Activated CD4-positive, CD25-positive, alpha-beta regulatory T cell (primary cell): ENCODE measurements at regions not wholly inside any gene's neighbourhood (a gene's known extent, or its start where the extent isn't known, plus 50 kb on each side); places are given as distances from the start of the nearest gene placed in this dataset.
"Not testable (repeated sequence)": the region's sequence is repeated elsewhere in the genome, so short reads cannot be mapped to it uniquely, and the experiment has no call there.

Experiments used
- DNase-seq, 4 experiments: peaks; one replicate each; lab custom pipeline; 2025; lab: John Stamatoyannopoulos, UW

DNA sequence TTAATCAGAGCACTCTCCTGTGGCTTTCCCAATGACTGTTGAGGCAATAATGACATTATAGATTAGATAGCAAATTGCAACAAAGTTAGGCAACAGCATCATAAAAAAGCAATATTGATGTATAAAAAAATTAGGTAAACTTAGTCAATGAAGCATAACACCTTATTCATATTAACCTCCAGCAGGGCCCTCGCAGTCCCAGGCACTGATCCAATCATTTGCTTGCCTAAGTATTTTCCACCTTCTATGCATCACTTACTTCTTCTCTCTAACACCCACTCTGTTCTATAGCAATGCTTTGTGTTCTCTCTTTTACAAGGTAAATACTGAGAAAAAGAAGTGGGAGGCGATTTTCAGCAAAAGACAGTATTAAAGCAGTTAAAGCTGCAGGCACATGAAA, 833.5 kb upstream of the ADGRL3 start:
- DNase-seq = no peak

DNA sequence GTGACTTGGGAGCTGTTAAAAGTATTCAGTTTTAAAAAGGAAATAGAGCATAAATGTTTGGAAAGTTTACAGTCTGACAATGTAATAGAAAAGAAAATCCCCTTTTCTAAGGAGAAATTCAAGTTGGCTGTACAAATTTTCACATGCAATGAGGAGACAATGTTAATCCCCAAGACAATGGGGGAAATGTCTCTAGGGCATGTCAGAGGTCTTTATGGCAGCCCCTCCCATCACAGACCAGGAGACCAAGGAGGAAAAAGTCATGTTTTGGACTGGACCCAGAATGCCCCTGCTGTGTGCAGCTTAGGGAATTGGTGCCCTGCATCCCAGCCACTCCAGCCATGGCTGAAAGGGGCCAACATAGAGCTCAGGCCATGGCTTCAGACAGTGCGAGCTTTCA, 831.1 kb upstream of the ADGRL3 start:
- DNase-seq = no peak

DNA sequence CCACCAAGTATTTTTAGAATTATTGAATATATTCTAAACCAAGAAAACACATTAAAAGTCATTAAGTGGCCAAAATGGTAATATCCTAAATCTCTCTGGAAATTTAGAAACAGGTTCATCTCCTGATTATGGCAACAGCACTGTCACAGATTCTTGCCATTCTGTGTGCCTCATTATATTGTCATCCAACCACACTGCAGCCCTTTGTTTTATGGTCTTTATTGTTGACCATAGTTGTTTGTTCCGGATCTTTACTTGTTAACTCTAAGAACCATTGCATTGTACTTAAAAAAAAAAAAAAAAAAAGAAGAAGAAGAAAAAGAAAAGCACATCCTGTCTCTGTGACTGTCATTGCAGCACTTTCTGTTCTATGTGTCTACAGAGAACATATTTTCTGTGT, 822.1 kb upstream of the ADGRL3 start:
- DNase-seq = no peak

DNA sequence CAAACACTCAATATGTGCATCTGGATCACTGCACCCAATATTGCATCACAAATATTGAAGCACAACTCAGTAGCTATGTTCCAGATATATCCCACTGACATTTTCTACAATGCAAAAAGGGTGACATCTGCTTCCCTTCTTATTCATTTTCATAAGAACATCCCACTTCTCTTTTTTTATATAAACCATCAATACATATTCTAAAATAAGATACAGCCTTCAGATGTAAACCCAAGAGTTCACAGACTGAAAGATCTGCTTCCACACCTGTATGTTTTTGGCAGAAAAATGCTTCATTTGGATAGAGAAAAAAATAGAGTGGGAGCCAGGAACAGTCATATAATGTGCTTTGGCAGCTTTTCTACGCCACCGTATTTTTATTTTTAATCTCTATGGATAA, 815.6 kb upstream of the ADGRL3 start:
- no peak for DNase-seq

DNA sequence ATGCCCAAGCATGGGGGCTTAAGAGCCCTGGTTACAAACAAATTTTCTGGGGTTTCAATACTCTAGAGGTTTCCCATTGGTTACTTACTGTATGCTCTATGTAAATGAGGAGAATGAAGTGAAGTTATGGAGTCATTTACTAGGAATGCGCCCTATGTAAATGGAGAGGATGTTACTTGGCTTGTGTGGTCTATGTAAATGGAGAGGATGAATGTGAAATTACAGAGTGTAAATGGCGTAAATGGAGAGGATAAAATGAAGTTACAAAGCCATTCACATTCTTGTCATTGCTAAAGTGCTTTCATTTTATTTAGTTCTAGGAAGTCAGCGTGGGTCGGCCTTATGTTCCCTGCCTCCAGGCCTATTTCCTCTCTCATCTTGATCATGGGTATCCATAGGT, 810.5 kb upstream of the ADGRL3 start:
- DNase-seq = no peak

DNA sequence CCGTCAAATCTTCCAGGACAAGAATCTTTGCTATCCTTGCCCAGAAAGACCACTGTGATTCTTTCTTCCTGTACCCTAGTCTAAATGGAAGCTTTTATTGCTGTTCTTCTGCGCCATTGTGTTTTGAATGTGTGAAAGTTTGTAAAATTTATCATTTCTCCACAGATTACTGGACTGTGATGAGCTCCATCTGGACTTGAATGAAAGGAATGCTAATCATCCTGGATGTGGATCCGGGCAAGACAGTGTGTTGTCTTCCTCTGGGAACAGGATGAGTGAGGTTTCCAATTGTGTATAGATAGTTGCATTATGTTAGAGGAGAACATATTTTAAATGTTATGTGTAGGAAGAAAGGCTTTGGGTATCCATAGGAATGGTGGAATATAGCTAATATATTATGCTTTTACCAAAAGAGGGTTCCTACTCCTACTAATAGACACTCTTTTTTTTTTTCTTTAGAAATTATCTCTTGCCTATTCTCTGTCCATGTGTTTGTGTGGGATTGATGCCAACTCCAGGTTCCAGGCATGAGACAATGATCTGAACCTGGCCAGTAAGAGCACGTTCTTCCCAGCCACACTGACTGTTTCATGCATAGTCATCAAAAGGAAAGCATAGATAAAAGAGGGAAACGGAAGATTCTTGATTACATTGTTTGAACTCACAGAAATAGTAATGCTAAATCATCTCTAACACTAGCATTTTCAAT, 803.6 kb upstream of the ADGRL3 start:
- DNase-seq = no peak

DNA sequence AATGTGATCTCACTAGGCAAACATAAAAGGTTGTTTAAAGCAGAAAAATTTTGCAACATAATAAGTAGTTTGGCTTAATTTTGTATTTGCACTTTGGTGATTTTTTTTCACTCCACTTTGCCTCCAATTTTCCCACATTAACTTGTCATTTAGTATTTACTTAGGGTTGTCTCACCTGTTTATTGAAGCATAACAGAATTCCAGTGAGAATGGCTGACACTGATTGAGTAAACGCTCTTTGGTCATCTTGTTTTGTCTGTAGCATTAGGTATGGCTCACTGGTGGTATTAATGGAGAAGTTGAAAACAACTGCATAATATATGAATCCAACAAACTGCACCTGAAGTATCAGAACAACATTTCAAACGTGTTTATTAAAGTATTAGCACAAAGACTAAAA, 799.5 kb upstream of the ADGRL3 start:
- no peak for DNase-seq

DNA sequence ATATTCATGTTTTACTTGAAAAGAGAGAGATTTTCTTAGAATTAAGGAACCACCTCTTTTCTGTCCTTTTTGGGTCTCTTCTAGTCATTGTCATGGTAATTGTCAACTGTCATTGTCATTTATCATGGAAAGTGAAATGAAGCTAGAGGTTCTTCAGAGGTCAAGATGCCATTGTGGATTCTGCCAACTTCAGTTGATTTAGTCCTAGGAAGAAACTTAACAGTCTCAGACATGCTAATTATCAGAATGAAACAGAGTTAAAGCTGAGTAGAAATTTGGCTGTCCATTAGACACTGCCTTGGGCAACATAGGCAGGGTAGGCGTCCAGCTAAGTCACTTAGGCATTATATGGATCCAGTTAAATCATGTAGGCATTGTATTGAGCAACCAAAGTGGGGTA, 796.1 kb upstream of the ADGRL3 start:
- DNase-seq = no peak

DNA sequence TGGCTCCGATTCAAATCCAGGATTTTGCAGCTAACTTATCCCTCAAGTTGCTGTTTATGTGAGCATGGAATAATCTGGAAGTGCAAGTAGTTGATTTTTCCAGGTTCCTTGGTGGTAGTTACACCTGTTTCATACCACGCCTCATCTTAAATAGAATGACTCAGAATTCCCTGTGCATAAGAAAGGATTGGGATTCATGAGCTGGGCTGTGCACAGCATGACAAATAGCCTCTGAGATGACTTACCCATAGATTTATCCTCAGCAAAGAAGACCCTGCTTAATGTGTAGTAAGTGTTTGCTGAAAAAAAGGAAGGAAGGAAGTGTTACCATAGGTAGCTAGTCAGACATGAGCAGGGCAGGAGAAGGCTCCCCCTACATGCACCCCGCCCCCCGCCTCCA, 777.7 kb upstream of the ADGRL3 start:
- no peak for DNase-seq

DNA sequence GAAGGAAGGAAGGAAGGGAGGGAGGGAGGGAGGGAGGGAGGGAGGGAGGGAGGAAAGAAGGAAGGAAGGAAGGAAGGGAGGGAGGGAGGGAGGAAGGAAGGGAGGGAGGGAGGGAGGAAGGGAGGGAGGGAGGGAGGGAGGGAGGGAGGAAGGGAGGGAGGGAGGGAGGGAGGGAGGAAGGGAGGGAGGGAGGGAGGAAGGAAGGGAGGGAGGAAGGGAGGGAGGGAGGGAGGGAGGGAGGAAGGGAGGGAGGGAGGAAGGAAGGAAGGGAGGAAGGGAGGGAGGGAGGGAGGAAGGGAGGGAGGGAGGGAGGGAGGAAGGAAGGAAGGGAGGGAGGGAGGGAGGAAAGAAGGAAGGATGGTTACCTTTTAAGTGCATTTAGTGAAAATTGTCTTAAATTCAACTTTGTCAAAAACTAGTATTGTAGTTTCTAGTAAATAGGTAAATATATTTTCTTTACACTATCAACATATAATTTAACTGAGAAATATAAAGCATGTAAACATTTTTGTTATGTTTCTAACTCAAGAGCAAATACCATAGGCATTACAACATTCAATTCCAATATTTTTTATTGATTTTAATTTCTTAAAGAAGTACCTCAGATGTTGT, 776.4 kb upstream of the ADGRL3 start:
- not testable (repeated sequence) for DNase-seq

DNA sequence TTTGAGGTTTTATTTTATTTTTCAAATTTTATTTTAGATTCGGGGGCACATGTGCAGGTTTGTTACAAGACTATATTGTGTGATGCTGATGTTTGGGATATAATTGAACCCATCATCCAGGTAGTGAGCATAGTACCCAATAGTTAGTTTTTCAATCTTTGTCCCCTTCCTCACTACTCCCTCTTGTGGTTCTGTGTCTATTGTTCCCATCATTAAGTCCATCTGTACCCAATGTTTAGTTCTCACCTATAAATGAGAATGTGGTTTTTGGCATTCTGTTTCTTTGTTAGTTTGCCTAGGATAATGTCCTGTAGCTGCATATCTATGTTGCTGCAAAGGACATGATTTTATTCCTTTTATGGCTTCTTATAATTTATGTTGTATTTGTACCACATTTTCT, 767.2 kb upstream of the ADGRL3 start:
- DNase-seq = no peak

DNA sequence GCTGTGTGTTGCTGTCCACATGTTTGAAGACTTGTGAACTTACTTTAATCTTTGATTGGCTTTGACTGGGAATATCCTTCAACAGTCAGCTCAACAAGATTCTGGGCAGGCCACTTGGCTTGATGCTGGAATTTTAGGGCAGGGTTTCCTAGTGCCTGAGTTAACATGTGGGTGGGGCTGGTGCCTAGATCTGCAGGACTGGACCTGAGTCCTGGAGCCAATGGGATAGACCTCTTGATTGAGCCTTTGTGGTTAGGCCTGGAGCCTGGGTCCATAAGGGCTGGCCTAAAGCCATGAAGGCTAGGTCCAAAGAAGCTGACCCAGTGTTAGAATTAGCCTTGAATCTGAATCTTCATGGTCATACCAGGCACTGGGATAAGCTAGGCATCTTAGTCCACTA, 757.1 kb upstream of the ADGRL3 start:
- DNase-seq = no peak

DNA sequence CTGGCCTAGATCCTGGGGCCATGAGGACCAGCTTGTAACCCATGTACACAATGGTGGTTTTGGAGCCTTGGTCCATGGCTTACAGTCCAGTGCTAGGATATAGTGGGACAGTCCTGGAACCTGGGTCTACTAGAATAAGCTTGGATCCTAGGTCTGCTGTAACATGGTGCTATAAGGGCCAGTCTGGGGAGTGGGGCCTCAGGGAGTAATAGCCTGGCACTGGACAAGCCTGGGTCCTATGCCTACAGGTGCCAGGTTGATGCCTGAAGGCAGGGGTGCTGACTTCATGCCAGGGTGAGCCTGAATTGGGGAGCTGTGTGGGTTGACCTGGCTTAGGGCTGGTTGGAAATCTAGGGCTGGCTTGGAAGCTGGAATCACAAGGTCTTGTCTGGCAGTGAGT, 756.3 kb upstream of the ADGRL3 start:
- DNase-seq = no peak

DNA sequence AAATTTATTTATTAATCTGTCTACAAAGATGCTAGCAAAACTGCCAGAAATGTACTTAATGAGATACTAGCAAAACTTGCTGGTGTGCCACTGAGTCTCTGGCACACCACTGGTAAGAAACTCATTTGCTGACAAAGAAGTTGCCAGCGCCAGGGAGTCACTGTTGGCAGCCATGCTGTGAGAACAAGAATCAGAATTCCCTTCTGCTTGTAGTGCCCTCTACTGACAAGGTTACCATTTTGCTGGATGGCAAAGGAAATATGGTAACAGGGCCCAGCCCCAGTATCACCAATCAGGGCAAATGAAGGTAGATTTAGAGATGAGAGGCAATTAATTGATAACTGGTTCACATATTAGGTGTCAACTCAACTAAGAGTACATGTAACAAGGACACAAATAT, 750.1 kb upstream of the ADGRL3 start:
- no peak for DNase-seq

DNA sequence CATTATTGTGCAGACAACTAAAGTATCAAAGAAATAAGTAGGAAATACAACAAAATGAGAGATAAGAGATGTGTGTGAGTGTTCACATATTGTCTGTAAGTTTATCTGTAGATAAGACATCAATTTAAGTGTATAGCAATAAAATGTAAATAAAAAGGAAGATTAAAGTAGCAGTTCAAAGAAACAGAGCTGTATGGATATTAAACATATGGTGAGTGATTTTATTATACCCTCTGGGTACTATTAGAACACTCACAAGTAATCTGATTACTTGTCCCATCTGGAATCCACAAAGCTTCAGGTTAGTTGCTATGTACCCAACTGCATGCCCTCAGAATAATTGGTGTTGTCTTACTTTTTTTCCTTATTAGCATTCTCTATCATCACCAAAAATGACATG, 747.9 kb upstream of the ADGRL3 start:
- DNase-seq = no peak

DNA sequence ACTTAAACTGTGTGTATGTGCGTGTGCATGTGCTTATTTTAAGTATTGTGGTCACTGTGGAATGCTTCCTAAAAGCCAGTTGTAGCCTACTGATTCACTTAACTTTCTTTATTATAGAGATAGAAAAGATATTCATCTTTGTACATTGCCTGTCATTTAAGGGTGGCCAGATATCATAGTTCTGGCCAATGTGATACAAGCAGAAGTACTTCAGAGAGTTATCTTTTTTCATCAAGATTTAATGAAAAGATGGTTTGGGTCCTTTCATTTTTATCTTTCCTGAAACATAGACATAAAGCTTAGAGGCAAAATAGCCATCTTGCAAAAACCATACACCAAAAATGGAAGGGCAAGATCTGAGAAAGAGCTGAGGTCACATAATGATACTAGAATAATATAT, 744.7 kb upstream of the ADGRL3 start:
- DNase-seq = no peak

DNA sequence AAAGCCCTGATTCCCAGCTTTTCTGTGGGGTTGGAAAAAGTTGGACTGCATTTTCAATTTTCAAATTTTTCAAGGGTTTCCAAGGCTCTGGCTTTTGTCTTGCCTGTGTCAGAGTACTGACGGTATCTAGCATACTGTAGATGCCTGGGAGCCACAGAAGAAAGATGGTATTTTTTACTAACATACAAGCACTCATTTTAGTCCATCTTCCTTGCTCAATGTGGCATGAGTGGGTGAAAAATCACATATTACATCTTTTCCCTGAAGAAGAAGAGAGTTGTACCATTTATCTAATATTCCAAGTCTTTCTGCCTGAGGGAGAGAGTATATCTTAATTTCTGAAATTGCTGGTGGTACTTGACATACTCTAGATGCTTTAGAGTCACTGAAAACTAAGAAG, 738.6 kb upstream of the ADGRL3 start:
- DNase-seq = no peak

DNA sequence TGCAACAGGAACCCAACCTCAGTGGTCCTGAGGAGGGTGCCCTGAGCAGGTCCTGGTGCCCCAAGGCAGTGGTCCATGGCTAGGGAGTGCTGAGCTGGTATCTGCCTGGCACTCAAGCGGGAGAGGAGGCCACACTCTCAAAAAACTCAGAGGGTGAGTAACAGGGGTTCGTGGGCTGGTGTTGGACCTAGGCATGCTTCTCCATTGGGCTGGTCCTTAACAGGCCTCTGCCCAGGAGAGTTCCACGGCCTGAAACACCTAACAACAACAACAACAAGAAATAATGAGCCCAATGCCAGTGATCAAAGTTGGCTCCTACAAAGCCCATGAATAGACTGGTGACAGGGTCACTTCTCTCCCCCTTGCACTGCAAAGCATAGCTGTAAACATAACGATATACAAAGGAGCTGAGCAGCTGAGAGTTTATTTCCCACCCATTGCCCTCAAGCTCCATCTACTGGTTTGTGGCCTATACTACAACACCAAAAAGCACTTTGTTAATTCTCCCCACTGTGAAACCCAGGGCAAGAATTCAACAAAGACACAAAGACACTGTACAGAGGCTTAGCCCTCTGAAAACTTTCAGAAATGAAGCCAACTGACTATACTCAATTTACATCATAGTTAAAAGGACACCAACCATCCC, 736.1 kb upstream of the ADGRL3 start:
- no peak for DNase-seq

DNA sequence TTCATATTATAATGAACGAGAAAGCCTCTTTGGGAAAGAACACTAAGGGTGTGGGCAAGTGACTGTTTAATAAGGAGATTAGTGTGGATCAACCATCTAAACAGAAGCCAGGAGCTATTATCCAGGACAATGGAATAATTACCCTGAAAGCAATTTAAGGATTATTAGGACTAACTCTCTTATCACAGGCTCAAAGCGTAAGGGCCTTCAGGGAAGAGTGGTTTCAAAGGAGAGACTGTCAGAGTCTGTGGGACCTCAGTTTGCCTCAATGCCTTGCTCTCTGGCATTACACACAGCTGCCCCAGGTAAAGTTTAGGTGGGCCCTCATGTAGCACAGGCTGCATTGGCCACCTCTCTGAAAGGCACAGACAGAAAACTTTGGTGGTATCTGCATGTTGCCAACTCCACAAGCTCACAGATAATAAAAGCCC, 717.2 kb upstream of the ADGRL3 start:
- no peak for DNase-seq

DNA sequence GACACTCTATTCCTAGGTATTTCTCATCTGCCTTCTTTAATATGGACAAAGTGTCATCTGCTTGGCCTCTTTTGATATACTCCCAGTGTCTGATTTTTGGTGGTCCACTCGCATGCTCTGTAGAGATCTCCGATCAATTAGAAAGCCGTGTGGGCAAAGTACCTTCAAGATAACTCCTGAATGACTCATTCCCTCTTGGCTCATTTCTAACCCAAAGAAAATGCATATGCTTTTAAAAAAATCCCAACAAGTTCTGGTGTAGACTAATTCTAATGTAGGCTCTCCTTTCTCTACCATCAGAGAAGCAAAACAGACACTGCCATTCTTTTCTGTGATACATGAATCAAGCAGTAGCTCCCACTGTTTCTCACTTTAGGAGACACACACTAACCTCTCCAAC, 714.9 kb upstream of the ADGRL3 start:
- no peak for DNase-seq

DNA sequence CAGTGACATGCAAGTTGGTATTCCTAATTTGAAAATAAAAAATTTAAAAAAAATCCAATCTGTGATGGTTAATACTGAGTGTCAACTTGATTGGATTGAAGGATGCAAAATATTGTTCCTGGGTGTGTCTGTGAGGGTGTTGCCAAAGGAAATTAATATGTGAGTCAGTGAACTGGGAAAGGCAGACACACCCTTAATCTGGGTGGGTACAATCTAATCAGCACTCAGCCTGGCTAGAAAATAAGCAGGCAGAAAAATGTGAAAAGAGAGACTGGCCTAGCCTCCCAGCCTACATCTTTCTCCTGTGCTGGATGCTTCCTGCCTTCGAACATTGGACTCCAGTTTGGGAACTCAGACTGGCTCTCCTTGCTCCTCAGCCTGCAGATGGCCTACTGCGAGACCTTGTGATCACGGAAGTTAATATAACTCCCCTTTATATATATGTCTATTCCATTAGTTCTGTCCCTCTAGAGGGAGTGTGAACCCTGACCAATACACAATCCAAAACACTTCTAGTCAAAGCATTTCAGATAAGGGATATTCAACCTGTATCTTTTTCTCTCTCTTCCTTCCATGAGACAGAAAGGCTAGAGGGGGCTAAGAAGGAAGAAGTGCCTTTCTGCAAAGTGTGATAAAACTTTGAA, 712.9 kb upstream of the ADGRL3 start:
- not testable (repeated sequence) for DNase-seq

DNA sequence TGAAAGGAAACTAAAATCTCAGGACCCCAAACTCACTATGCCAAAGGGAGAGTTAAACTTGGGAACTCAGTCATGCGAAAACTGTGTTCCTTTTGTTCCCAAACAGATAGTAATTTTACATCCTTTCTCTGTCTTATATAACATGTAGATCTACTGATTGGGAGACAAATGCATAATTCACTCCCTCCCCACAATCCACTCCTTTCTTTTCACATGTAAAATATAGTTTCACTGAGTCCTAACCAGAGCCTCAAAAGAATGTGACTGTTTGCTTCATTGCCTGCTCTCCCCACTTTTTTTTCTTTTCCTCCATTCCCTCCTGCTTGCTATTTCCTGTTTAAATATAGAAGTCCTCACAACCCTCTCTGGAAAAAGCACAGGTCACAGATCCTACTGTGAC, 699.3 kb upstream of the ADGRL3 start:
- DNase-seq = no peak

DNA sequence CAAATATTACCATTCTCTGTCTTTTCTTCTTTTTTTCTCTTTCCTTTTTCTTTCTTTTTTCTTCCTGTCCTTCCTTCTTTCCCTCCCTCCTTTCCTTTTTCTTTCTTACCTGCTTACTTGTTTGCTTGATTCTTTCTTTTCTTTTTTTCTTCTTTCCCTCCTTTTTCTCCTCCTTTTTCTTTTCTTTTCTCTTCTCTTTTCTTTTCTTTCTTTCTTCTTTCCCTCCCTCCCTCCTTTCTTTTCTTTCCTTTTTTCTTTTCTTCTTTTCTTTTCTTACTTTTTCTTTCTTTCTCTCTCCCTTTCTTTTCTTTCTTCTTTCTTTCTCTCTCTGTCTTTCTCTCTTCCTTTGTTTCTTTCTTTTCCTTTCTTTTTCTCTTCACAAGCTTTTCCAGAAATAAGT, 697.4 kb upstream of the ADGRL3 start:
- DNase-seq = no peak
